ENCODE measurements at regions not wholly inside any gene's neighbourhood (a gene's known extent, or its start where the extent isn't known, plus 50 kb on each side); places are given as distances from the start of the nearest gene placed in this dataset.
A peak's percentile ranks its signal among the peaks of the same experiment; 100 is the strongest.

- TF ChIP-seq ZNF70 (CRISPR knock-in tag; IDR thresholded peaks at IDR 0.05): no peak
- no peak for TF ChIP-seq ZFP30 (CRISPR knock-in tag; IDR thresholded peaks at IDR 0.05)
- no peak for TF ChIP-seq TOX (CRISPR knock-in tag; IDR thresholded peaks at IDR 0.05; ENCODE audit: borderline replicate concordance)
- TF ChIP-seq SNAI2 (CRISPR knock-in tag; IDR thresholded peaks at IDR 0.05): no peak
- TF ChIP-seq ESRRG (CRISPR knock-in tag; IDR thresholded peaks at IDR 0.05): no peak
- no peak for TF ChIP-seq ARNTL (CRISPR knock-in tag; IDR thresholded peaks at IDR 0.05; ENCODE audit: borderline replicate concordance, low read depth)
- no peak for TF ChIP-seq ISL1 (CRISPR knock-in tag; IDR thresholded peaks at IDR 0.05)
- no peak for TF ChIP-seq BACH2 (CRISPR knock-in tag; IDR thresholded peaks at IDR 0.05; ENCODE audit: borderline replicate concordance)
- TF ChIP-seq TSHZ2 (CRISPR knock-in tag; IDR thresholded peaks at IDR 0.05): no peak
- no peak for TF ChIP-seq OSR1 (CRISPR knock-in tag; IDR thresholded peaks at IDR 0.05)
- TF ChIP-seq PPARA (CRISPR knock-in tag; IDR thresholded peaks at IDR 0.05; ENCODE audit: borderline replicate concordance): no peak
- no peak for TF ChIP-seq CSRNP3 (CRISPR knock-in tag; IDR thresholded peaks at IDR 0.05)
- no peak for TF ChIP-seq CSDC2 (CRISPR knock-in tag; IDR thresholded peaks at IDR 0.05)
- TF ChIP-seq GLIS3 (CRISPR knock-in tag; IDR thresholded peaks at IDR 0.05): no peak
- no peak for TF ChIP-seq TCF4 (CRISPR knock-in tag; IDR thresholded peaks at IDR 0.05; ENCODE audit: borderline replicate concordance)
- no peak for TF ChIP-seq ZC3H10 (CRISPR knock-in tag; IDR thresholded peaks at IDR 0.05)
- no peak for TF ChIP-seq ZNF565 (CRISPR knock-in tag; conservative IDR thresholded peaks at IDR 0.05; ENCODE audit: low read depth)
- no peak for TF ChIP-seq POU6F1 (CRISPR knock-in tag; IDR thresholded peaks at IDR 0.05; ENCODE audit: borderline replicate concordance, low read depth)
- TF ChIP-seq PATZ1 (CRISPR knock-in tag; IDR thresholded peaks at IDR 0.05; ENCODE audit: borderline replicate concordance): no peak
- no peak for TF ChIP-seq RARB (CRISPR knock-in tag; IDR thresholded peaks at IDR 0.05)
- ATAC-seq: no peak
Observed at GRCh38 chr4:112855058-112855457, 194.4 kb upstream of the ANK2 start.

- TF ChIP-seq ZNF70 (CRISPR knock-in tag; IDR thresholded peaks at IDR 0.05) (no peak), ZNF8 (CRISPR knock-in tag; IDR thresholded peaks at IDR 0.05) (no peak), TSHZ2 (CRISPR knock-in tag; IDR thresholded peaks at IDR 0.05) (no peak), RARB (CRISPR knock-in tag; IDR thresholded peaks at IDR 0.05) (no peak), TOX (CRISPR knock-in tag; IDR thresholded peaks at IDR 0.05; ENCODE audit: borderline replicate concordance) (no peak), ISL1 (CRISPR knock-in tag; IDR thresholded peaks at IDR 0.05) (peak; percentile 71), CSDC2 (CRISPR knock-in tag; IDR thresholded peaks at IDR 0.05) (no peak), CREB5 (CRISPR knock-in tag; IDR thresholded peaks at IDR 0.05; ENCODE audit: low read depth) (no peak), ZFP3 (CRISPR knock-in tag; IDR thresholded peaks at IDR 0.05) (0 out of 2 replicates have a peak, but pooled peaks have one; percentile 19), ARNTL (CRISPR knock-in tag; IDR thresholded peaks at IDR 0.05; ENCODE audit: borderline replicate concordance, low read depth) (no peak)
- ATAC-seq: peak; percentile 96
Observed at GRCh38 chr4:112857461-112857860, 192.0 kb upstream of the ANK2 start.
